Forelimb muscle (tissue), 1 donor: ENCODE measurements at regions not wholly inside any gene's neighbourhood (a gene's known extent, or its start where the extent isn't known, plus 50 kb on each side); places are given as distances from the start of the nearest gene placed in this dataset.

ENCODE experiments used
- DNase-seq: peaks from one replicate; pipeline ENCODE4 v3.0.0-alpha.2; 2013; ENCODE audit warnings: low read depth

- DNase-seq: no peak
Observed at GRCh38 chr4:59238212-59238611, 1961.9 kb upstream of the ADGRL3 start.

GRCh38 chr4:59240011-59240410 is 1960.1 kb upstream of the ADGRL3 start:
- no peak for DNase-seq

GRCh38 chr4:59243038-59243437 is 1957.1 kb upstream of the ADGRL3 start:
- no peak for DNase-seq

- DNase-seq: no peak
Observed at GRCh38 chr4:59247032-59247431, 1953.1 kb upstream of the ADGRL3 start.

- DNase-seq: no peak
Observed at GRCh38 chr4:59248313-59248712, 1951.8 kb upstream of the ADGRL3 start.

GRCh38 chr4:59249110-59249509 is 1951.0 kb upstream of the ADGRL3 start:
- DNase-seq: no peak

GRCh38 chr4:59258002-59258401 is 1942.1 kb upstream of the ADGRL3 start:
- DNase-seq: no peak

GRCh38 chr4:59307609-59308008 is 1892.5 kb upstream of the ADGRL3 start:
- DNase-seq: no peak

GRCh38 chr4:59314637-59315036 is 1885.5 kb upstream of the ADGRL3 start:
- no peak for DNase-seq

GRCh38 chr4:59339631-59340030 is 1860.5 kb upstream of the ADGRL3 start:
- no peak for DNase-seq

GRCh38 chr4:59341506-59341905 is 1858.6 kb upstream of the ADGRL3 start:
- no peak for DNase-seq

GRCh38 chr4:59348949-59349348 is 1851.2 kb upstream of the ADGRL3 start:
- DNase-seq: no peak

- no peak for DNase-seq
Observed at GRCh38 chr4:59369229-59369628, 1830.9 kb upstream of the ADGRL3 start.

- DNase-seq: no peak
Observed at GRCh38 chr4:59374416-59374815, 1825.7 kb upstream of the ADGRL3 start.

GRCh38 chr4:59380841-59381366 is 1819.2 kb upstream of the ADGRL3 start:
- no peak for DNase-seq

GRCh38 chr4:59381591-59381990 is 1818.5 kb upstream of the ADGRL3 start:
- DNase-seq: no peak

- DNase-seq: no peak
Observed at GRCh38 chr4:59387759-59388758, 1812.1 kb upstream of the ADGRL3 start.

GRCh38 chr4:59393780-59394179 is 1806.3 kb upstream of the ADGRL3 start:
- DNase-seq: no peak

GRCh38 chr4:59400334-59400733 is 1799.8 kb upstream of the ADGRL3 start:
- no peak for DNase-seq

- DNase-seq: no peak
Observed at GRCh38 chr4:59409647-59410046, 1790.5 kb upstream of the ADGRL3 start.

GRCh38 chr4:59412739-59413138 is 1787.4 kb upstream of the ADGRL3 start:
- DNase-seq: no peak

- no peak for DNase-seq
Observed at GRCh38 chr4:59455751-59456150, 1744.4 kb upstream of the ADGRL3 start.

- DNase-seq: no peak
Observed at GRCh38 chr4:59457576-59457975, 1742.5 kb upstream of the ADGRL3 start.
